Raji (cell line): ENCODE measurements at regions not wholly inside any gene's neighbourhood (a gene's known extent, or its start where the extent isn't known, plus 50 kb on each side); places are given as distances from the start of the nearest gene placed in this dataset.

ENCODE experiments used
- POLR2A ChIP-seq: IDR thresholded peaks from 2 replicates; pipeline ENCODE4 v1.6.1; 2011; ENCODE audit warnings: low read depth, low read length, control low read depth; ENCODE audit not compliant: insufficient read depth

DNA sequence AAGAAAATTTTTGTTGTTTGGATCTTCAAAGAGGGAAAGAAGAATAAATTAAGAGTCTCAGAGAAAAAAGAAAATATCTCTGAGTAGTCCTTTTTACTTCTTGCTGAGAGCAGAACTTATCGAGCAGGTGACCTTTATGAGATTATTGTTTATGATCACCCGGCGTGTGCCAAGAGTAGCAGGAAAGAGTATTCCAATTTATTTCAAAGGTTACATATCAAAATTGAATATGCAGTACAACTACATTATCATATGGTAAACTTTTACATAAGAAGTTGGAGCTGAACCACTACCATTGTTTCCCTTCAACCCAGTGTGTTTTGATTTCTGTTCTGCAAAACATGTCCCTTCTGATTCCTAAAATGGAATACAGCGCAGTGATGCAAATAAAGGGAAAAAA, 204.3 kb upstream of the SNX7 start:
- no peak for TF ChIP-seq POLR2A

DNA sequence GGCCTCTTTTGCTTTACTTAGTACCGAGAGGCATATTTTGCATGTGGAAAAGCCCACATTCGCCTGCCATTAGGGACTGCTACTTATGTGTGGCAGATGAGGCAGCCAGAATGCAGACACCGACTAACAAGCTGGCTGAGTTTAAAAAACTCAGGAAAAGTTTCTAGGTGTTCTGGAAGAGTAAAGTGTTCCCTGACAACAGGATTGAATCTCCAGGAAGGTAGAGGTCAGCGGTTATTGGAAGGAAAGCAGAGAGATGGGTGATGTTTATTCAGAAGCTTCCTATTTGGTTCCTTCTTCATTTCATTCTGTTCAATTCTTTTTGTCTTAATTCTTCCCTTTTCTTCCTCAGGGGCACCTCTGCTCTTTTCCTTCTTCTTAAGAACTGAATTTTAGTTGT, 206.9 kb upstream of the SNX7 start:
- TF ChIP-seq POLR2A, result no peak

DNA sequence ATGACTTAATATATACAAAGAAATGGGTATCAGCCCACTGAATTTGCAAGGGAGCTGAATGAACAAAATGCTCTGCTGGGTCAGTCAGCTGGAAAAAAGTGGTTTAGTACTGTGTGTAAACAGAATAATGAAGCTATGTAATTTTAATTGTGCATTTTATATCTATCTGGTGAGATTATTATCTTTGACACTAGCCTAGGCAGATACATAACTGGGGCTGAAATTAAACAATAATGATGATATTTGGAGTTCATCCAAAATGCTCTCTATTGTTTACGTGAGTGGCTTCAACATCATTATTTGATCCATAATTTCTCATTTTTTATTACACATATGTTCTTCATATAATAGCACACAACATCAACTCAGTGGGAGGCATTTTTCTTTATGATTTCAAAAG, 208.5 kb upstream of the SNX7 start:
- TF ChIP-seq POLR2A, result no peak

GRCh38 chr1:98452162-98452561, 209.4 kb upstream of the SNX7 start:
- TF ChIP-seq POLR2A, result no peak

GRCh38 chr1:98441281-98441680, 220.2 kb upstream of the SNX7 start:
- TF ChIP-seq POLR2A, result no peak

DNA sequence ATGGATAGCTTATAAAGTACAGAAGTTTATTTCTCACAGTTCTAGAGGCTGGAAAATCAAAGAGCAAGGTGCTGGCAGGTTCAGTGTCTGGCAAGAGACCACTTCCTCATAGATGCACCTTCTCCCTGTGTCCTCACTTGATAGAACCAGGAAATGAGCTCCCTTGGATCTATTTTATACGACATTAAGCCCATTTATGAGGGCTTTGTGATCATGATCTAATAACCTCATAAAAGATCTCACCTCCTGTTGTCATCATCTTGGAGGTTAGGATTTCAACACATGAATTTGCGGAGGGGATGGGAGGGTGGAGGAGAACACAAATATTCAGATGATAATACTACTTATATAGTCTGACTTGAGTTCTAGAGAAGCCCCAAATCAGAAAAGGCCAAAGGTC, 222.1 kb upstream of the SNX7 start:
- no peak for TF ChIP-seq POLR2A

DNA sequence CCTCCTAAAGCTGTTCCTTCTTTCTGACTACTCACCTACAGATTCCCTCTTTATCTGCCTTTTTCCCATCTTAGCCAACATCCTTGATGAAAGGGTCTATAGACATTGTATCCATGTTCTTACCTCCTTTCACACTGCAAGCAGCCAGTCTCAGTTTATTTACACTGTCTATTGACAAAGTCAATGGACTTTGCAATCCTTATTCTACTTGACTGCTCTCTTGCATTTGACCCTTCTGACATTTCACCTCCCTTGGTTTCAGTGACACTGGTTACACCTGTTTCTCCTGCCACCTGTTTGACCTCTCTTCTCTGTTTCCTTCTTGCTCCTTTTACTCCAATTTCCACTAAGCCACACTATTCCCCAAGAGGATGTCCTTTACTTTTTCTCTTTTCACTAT, 224.0 kb upstream of the SNX7 start:
- TF ChIP-seq POLR2A, result no peak

DNA sequence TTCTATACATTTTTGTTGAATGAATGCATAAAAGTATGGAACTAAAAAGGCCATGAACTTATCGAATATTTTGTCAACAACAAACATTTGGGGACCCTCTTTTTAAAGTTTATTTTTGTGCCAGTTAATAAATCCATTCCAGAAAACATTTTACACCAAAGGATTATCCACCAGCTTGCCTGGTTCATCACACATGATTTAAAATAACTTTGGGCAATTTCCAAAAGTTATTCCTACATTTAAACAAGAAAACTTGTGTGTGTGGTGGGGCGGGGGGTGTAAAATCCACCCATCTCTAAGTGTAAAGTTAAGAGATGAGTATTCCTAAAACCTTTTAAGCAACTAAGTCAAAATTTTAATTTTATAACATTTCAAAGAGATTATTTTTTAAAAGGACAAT, 224.5 kb upstream of the SNX7 start:
- no peak for TF ChIP-seq POLR2A

DNA sequence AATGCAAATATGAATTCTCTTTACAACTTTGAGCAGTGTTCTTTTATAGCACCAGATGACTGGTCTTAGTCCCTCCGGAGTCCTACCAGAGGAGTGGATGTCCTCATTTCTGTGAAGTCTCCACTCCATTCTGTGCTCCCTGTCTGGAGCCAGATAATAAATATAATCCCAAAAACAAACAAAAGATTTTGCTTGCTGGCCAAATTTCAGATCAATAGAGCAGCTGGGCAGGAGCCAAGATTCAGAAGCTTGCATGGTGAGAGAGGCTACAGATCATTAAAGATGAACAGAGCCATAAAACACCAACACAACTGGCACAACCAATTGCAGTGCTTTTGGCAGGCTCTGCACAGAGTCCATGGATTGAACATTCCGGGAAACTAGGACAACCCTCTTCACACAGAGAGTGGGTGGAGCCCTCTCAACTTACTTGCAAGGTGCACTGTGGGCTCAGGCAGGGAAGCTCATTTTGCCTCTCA, 231.5 kb upstream of the SNX7 start:
- TF ChIP-seq POLR2A, result no peak

DNA sequence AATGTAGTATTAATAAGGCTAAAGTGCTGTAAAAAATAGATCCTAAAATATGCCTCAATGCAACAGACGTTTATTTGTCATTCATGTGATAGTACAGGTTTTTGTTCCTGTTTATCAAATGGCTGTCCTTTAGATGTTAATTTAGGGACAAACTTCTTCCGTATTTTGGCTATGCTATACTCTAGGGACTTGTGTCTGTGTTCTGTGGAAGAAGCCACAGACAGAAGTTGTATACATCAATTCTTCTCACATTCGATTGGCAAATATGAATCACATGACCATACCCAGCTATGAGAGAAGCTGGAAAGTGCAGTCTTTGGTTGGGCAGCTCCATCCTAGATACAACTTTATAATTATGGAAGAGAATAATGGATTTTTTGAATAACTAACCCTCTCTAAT, 232.7 kb upstream of the SNX7 start:
- no peak for TF ChIP-seq POLR2A

DNA sequence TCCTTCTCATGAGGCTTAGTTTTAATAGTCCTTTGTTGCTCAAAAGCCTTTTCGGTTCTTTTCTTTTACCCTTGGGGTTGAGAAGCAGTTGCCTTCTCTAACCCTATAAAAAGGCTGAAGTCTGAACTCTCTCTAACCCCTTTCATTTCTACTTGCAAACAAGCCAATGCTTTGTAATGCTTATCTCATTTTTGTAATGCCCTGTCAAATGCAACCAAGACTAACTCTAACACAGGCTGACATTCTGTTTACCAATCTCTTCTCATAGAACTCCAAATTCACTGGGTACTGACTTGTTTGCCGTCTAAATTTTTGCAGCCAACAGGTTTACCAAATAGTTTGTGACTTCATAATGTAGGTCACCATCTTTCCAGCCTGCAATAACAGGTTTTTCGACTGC, 233.9 kb upstream of the SNX7 start:
- TF ChIP-seq POLR2A, result no peak

- no peak for TF ChIP-seq POLR2A
These were observed 235.4 kb upstream of the SNX7 start for GRCh38 chr1:98426092-98426491.

GRCh38 chr1:98422816-98423215, 238.7 kb upstream of the SNX7 start:
- no peak for TF ChIP-seq POLR2A

DNA sequence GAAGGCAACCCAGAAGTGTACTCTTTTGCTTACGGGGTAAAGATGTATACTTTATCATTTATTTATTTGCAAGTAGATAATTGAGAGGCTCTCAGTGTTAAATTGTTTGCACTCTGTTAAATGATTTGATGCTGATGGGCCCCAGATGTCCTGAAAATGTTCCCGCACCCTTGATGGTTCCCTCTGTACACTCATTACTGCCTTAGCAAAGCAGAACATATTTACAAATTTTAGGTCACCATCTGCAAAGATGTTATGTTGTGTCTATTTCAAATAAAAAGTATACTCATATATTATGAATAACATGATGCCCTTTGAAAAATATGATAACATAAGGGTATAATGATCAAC, 240.5 kb upstream of the SNX7 start:
- TF ChIP-seq POLR2A, result no peak

- TF ChIP-seq POLR2A, result no peak
These were observed 241.0 kb upstream of the SNX7 start for GRCh38 chr1:98420376-98421084.

DNA sequence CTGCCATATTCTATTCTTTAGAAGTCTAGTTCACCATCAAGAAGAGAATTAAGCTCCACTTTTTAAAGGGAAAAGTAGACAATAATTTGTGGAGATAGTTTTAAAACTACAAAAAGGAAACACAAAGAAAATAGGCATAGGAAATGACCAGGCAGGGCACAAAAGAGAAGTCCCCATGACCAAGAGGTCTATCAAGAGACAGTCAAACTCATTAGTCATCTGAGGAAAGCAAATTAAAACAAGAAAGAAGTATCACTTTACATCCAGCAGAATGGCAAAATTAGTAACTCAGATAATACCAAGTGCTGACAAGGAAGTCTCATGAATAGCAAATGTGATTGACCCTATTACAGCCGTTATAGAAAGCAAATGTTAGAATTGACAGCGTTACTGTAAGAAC, 243.7 kb upstream of the SNX7 start:
- TF ChIP-seq POLR2A, result no peak

DNA sequence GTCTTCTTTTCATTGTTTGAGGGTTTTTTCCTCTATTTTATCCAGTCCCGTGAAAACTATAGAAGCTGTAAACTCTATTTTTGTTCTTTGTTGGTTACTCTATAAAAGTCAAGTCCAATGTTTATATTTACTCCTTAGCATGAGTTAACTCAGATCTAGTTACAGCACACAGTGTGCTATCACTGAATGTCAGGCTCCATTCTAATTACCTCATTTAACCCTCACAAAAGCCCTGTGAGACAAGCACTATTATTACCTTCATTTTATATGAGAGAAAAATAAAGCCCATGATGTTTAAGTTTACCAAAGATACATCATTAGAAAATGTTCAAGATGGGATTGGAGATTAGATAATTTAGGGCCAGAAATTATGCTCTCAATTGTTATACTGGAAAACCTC, 251.4 kb upstream of the SNX7 start:
- no peak for TF ChIP-seq POLR2A
